22Rv1 (cell line): ENCODE measurements at regions not wholly inside any gene's neighbourhood (a gene's known extent, or its start where the extent isn't known, plus 50 kb on each side); places are given as distances from the start of the nearest gene placed in this dataset.

Experiments
- H3K27ac ChIP-seq: fragments of 450-650 bp; 2 replicates; pipeline ENCODE4 v1.5.1; 2017
- ZFX ChIP-seq: fragments of 450-650 bp; IDR thresholded peaks from 2 replicates; pipeline ENCODE4 v1.6.1; 2017; ENCODE audit warnings: antibody characterized with exemption, borderline replicate concordance
- TF ChIP-seq, protein P1 (sequence below): fragments of 450-650 bp; IDR thresholded peaks from 2 replicates; pipeline ENCODE4 v1.5.1; 2017; ENCODE audit warnings: mild to moderate bottlenecking

DNA sequence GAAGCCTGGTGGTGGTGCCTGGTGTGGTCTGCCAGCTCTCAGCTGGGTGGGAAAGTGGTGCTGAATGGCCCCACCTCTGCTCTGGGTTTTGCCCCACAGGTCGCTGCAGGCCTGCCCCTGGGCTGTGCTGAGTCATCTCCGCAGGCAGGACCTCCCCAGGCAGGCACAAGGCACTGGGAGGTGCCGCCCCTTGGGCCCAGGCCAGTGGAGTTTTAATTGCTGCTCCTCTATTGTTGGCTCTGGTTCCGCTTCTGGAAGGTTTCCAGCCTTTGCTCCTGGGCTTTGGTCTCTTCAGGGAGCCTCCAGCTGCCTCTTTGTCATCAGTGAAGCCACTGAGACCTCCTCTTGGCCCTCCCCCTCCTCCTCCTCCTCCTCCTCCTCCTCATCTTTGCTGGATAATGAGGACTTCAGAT lies 180.3 kb upstream of the GRB10 start:
- no peak overlapping the region; the same call in 1 of the 2 replicates for H3K27ac ChIP-seq
- TF ChIP-seq, protein P1, sequence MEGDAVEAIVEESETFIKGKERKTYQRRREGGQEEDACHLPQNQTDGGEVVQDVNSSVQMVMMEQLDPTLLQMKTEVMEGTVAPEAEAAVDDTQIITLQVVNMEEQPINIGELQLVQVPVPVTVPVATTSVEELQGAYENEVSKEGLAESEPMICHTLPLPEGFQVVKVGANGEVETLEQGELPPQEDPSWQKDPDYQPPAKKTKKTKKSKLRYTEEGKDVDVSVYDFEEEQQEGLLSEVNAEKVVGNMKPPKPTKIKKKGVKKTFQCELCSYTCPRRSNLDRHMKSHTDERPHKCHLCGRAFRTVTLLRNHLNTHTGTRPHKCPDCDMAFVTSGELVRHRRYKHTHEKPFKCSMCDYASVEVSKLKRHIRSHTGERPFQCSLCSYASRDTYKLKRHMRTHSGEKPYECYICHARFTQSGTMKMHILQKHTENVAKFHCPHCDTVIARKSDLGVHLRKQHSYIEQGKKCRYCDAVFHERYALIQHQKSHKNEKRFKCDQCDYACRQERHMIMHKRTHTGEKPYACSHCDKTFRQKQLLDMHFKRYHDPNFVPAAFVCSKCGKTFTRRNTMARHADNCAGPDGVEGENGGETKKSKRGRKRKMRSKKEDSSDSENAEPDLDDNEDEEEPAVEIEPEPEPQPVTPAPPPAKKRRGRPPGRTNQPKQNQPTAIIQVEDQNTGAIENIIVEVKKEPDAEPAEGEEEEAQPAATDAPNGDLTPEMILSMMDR, result no peak
- no peak for TF ChIP-seq ZFX

DNA sequence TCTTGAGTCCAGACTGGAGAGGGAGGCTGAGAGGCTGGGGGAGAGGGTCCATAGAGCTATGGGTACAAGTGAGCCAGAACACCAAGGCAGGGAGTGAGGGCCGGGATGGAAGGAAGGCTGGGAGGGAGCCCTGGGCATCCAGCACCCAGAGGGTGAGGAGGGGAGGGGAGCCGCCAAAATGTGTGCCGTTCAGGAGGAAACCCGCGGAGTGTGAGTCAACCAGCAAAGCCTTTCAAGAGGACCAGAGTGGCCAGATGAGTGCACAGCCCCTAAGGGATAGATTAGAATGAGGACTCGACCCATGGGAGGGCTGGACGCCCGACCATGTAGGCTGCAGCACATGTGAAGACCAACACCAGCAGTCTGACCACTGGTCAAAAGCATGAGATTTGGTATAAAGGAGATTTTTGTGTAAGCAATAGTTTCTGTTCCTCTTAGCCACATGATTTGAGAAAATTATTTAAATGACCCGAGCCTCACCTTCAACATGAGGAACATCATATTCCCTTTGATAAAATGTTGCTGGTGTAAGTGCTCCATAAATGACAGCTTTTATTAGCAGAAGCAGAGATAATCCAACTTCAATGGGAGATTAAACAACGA lies 179.7 kb upstream of the GRB10 start:
- TF ChIP-seq, protein P1, result no peak
- no peak for TF ChIP-seq ZFX

DNA sequence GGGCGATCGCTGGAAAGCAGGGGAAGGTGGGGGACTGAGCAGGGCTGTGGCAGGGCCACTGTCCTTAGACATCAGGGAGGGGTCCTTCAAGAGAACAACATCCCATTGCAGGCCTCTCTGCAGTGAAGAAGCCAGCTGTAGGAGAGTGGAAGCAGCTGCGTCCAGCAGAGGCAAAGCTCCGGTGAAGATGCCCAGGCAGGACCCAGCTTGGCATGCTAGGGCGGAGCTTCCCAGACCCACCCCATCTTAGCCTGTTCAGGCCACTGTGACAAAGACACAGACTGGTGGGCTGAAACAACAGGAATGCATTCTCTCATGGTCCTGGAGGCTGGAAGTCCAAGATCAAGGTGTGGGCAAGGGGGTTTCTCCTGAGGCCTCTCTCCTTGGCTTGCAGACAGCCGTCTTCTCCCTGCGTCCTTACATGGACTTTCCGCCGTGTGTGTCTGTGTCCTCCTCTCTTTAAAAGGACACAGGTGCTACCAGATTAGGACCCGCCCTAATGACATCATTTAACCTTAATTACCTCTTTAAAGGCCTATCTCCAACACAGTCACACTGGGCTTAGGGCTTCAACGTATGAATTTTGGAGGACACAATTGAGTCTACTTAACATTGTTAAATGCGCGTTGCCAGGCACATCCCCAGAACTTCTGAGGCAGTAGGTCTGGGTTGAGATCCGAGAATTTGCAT lies 178.1 kb upstream of the GRB10 start:
- no peak overlapping the region for H3K27ac ChIP-seq
- TF ChIP-seq ZFX, result no peak
- TF ChIP-seq, protein P1, result no peak

More for the DNA sequence above, 179.7 kb upstream of the GRB10 start:
- H3K27ac ChIP-seq, result no peak overlapping the region; the same call in 1 of the 2 replicates

DNA sequence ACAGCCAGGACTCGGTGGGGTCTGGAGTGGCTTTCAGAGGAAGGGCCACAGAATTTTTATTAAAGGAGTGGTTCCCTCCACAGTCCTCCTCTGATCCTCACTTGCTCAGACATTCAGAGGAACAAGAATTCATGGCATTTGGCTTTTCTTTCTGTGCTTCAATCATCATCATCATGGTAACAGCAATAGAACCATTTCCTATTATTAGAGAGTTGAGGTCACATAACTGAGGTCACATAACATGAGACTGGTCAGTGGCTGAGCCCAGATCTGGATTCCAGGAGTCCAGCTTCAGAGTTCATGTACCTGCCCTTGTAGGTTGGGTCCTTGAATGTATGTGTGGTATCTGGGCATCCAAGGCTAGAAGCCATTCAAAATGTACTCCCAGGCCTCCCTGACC lies 177.3 kb upstream of the GRB10 start:
- no peak for TF ChIP-seq ZFX
- TF ChIP-seq, protein P1, result no peak
- no peak overlapping the region for H3K27ac ChIP-seq

DNA sequence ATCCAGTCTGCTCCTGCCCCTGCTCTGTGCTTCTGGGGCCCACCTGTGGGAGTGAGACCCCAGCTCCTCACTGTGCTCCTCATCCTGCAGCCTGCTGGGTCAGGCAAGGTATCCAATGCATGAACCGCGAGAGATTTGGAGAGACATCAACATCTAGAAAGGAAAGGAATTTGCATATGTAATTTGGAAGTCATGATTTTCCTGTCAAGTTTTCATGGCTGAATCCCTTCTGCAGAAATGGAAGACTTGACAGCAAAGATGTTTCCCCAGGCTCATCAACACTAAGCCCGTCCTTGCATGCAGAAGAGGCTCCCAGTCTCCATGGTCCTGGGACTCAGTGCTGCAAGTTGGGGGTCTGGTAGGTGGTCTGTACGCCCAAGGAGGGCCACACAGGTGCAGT lies 176.9 kb upstream of the GRB10 start:
- no peak for TF ChIP-seq ZFX
- TF ChIP-seq, protein P1, result no peak

DNA sequence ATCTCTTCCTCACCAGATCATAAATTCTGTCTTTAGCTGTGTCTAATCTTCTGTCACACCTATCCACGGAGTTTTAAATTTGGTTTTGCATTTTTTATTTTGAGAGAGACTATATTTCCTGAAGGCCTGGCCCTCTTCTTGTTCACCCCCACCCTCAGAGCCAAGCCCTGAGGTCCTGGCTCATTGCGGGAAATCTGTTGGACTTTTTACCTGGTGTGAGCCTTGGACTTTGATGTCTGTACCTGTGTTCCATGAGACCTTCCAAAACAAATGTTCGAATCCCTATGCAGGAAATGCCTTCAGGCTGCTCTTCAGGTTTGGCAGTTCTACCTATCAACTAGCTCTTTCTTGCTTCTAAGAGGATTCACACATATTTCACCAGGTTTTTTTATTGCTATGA lies 175.2 kb upstream of the GRB10 start:
- H3K27ac ChIP-seq, result no peak overlapping the region
- no peak for TF ChIP-seq ZFX
- TF ChIP-seq, protein P1, result no peak

More for the DNA sequence above, 176.9 kb upstream of the GRB10 start:
- no peak overlapping the region for H3K27ac ChIP-seq

DNA sequence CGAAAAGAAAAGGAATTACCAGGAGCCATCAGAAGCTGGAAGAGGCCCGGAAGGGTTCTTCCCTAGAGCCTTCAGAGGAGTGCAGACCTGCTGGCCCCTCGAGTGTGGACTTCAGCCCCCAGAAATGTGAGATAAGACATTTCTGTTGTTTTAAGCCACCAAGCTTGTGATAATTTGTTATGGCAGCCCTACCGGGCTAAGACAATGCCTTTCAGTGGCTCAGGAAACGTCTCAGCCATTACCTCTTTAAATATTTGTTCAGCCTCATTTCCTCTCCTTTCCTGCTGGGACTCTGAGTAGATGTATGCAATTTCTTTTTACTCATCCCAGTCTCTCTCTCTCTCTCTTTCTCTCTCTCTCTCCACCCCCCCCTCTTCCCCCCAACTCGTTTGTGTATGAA lies 174.7 kb upstream of the GRB10 start:
- no peak for TF ChIP-seq ZFX
- TF ChIP-seq, protein P1, result no peak
- H3K27ac ChIP-seq, result no peak overlapping the region
